ENCODE measurements at regions not wholly inside any gene's neighbourhood (a gene's known extent, or its start where the extent isn't known, plus 50 kb on each side); places are given as distances from the start of the nearest gene placed in this dataset.

- Histone ChIP-seq H3K4me3 (no peak overlapping the region), H3K27me3 (peaks cover 0 to 4% (median 0%) of the 10 kb centered on the region in 4 donors), H3K36me3 (no peaks in the 10 kb centered on the region), H3K27ac (no peak overlapping the region), H3K4me1 (no peaks in the 10 kb centered on the region), H3K9me3 (no peaks in the 10 kb centered on the region)
- FAIRE-seq (no peak), DNase-seq (no peak), ATAC-seq (no peak)
- intact Hi-C loops (cut with DNase I), result no loop called here
- no peak for TF ChIP-seq CTCF (IDR thresholded peaks at IDR 0.05)
- WGBS, 2 donors, result 67 to 70% methylated on average over 2 of the region's 2 CpGs
These were observed 51.4 kb upstream of the SOX2 start for GRCh38 chr3:181660337-181660736.

GRCh38 chr3:181637456-181637855 lies 74.3 kb upstream of the SOX2 start:
- H3K27me3 ChIP-seq, result no peaks in the 10 kb centered on the region
- no peaks in the 10 kb centered on the region for H3K36me3 ChIP-seq
- WGBS, 2 donors, result 81 to 86% methylated on average over 1 of the region's 1 CpG
- DNase-seq (no peak), ATAC-seq (no peak), FAIRE-seq (no peak)
- no peak overlapping the region for H3K4me3 ChIP-seq
- intact Hi-C loops (cut with DNase I), result no loop called here
- H3K9me3 ChIP-seq, result no peaks in the 10 kb centered on the region
- no peak overlapping the region for H3K27ac ChIP-seq
- H3K4me1 ChIP-seq, result no peaks in the 10 kb centered on the region
- TF ChIP-seq CTCF (IDR thresholded peaks at IDR 0.05), result no peak

- no peak for FAIRE-seq
These were observed 74.7 kb upstream of the SOX2 start for GRCh38 chr3:181637056-181637455.

GRCh38 chr3:181635141-181635540 lies 76.6 kb upstream of the SOX2 start:
- WGBS, 2 donors, result 55 to 69% methylated on average over 4 of the region's 4 CpGs
- no peak for TF ChIP-seq CTCF (IDR thresholded peaks at IDR 0.05)
- ATAC-seq (no peak), FAIRE-seq (no peak), DNase-seq (no peak)
- H3K36me3 ChIP-seq, result no peaks in the 10 kb centered on the region
- H3K9me3 ChIP-seq, result no peaks in the 10 kb centered on the region
- intact Hi-C loops (cut with DNase I), result no loop called here
- H3K27me3 ChIP-seq, result no peaks in the 10 kb centered on the region
- H3K27ac ChIP-seq, result no peak overlapping the region
- H3K4me3 ChIP-seq, result no peak overlapping the region
- no peaks in the 10 kb centered on the region for H3K4me1 ChIP-seq

More at GRCh38 chr3:181637056-181637455, 74.7 kb upstream of the SOX2 start:
- ATAC-seq, result no peak
- DNase-seq, result no peak
- 90 to 96% methylated on average over 4 of the region's 4 CpGs for WGBS, 2 donors
- Histone ChIP-seq H3K4me3 (no peak overlapping the region), H3K27ac (no peak overlapping the region), H3K4me1 (no peaks in the 10 kb centered on the region), H3K9me3 (no peaks in the 10 kb centered on the region), H3K27me3 (no peaks in the 10 kb centered on the region), H3K36me3 (no peaks in the 10 kb centered on the region)
- intact Hi-C loops (cut with DNase I), result no loop called here
- no peak for TF ChIP-seq CTCF (IDR thresholded peaks at IDR 0.05)

GRCh38 chr3:181633556-181633955 lies 78.2 kb upstream of the SOX2 start:
- Histone ChIP-seq H3K4me1 (no peaks in the 10 kb centered on the region), H3K36me3 (no peaks in the 10 kb centered on the region), H3K27ac (no peak overlapping the region), H3K9me3 (no peaks in the 10 kb centered on the region), H3K4me3 (no peak overlapping the region), H3K27me3 (no peaks in the 10 kb centered on the region)
- DNase-seq (no peak), FAIRE-seq (no peak), ATAC-seq (no peak)
- 73 to 76% methylated on average over 7 of the region's 7 CpGs for WGBS, 2 donors
- no peak for TF ChIP-seq CTCF (IDR thresholded peaks at IDR 0.05)
- intact Hi-C loops (cut with DNase I), result no loop called here
